Smooth muscle cell (in vitro differentiated cells): ENCODE measurements at regions not wholly inside any gene's neighbourhood (a gene's known extent, or its start where the extent isn't known, plus 50 kb on each side); places are given as distances from the start of the nearest gene placed in this dataset.

Source experiments
- DNase-seq: peaks from one replicate; lab custom pipeline; 2025; ENCODE audit not compliant: unreplicated experiment; lab: John Stamatoyannopoulos, UW
- H2AFZ ChIP-seq: fragments of 200-600 bp; sonication (generic); 2 replicates; pipeline ENCODE4 v1.6.0; 2016; ENCODE audit warnings: antibody characterized with exemption, low read depth, mild to moderate bottlenecking
- H3F3A ChIP-seq: fragments of 200-600 bp; sonication (generic); 2 replicates; pipeline ENCODE4 v1.6.0; 2017; ENCODE audit warnings: antibody characterized with exemption, low read depth
- H3K27ac ChIP-seq: fragments of 200-600 bp; sonication (generic); 2 replicates; pipeline ENCODE4 v1.5.1; 2016; ENCODE audit warnings: low read depth, mild to moderate bottlenecking
- H3K27me3 ChIP-seq: fragments of 200-600 bp; sonication (generic); 2 replicates; pipeline ENCODE4 v1.6.1; 2016; ENCODE audit warnings: low read depth, mild to moderate bottlenecking
- H3K36me3 ChIP-seq: fragments of 200-600 bp; sonication (generic); 2 replicates; pipeline ENCODE4 v1.5.1; 2016; ENCODE audit warnings: low read depth
- H3K4me1 ChIP-seq: fragments of 200-600 bp; sonication (generic); 2 replicates; pipeline ENCODE4 v1.5.1; 2016; ENCODE audit warnings: low read depth
- H3K4me2 ChIP-seq: fragments of 200-600 bp; sonication (generic); 2 replicates; pipeline ENCODE4 v1.6.0; 2016; ENCODE audit warnings: mild to moderate bottlenecking
- H3K4me3 ChIP-seq: fragments of 200-600 bp; sonication (generic); 2 replicates; pipeline ENCODE4 v1.5.1; 2016; ENCODE audit warnings: mild to moderate bottlenecking
- H3K79me2 ChIP-seq: fragments of 200-600 bp; sonication (generic); 2 replicates; pipeline ENCODE4 v1.6.0; 2016; ENCODE audit warnings: low read depth, mild to moderate bottlenecking
- H3K9ac ChIP-seq: fragments of 200-600 bp; sonication (generic); 2 replicates; pipeline ENCODE4 v1.6.0; 2016; ENCODE audit warnings: low read depth
- H3K9me3 ChIP-seq: fragments of 200-600 bp; sonication (generic); replicated peaks from 2 replicates; pipeline ENCODE4 v1.5.1; 2016; ENCODE audit warnings: low read depth
- H4K20me1 ChIP-seq: fragments of 200-600 bp; sonication (generic); 2 replicates; pipeline ENCODE4 v1.6.0; 2016; ENCODE audit warnings: low read depth
- CTCF ChIP-seq: fragments of 200-600 bp; sonication (generic); IDR thresholded peaks from 2 replicates; pipeline ENCODE4 v1.5.1; 2017; ENCODE audit warnings: borderline replicate concordance, mild to moderate bottlenecking, antibody characterized with exemption; ENCODE audit not compliant: insufficient read depth, poor library complexity, severe bottlenecking
- WGBS: methylation state at CpG from one replicate; pipeline ENCODE4 v1.1.7; 2016; ENCODE audit warnings: low lambda C conversion rate; 5-methylcytosine and 5-hydroxymethylcytosine counted together

DNA sequence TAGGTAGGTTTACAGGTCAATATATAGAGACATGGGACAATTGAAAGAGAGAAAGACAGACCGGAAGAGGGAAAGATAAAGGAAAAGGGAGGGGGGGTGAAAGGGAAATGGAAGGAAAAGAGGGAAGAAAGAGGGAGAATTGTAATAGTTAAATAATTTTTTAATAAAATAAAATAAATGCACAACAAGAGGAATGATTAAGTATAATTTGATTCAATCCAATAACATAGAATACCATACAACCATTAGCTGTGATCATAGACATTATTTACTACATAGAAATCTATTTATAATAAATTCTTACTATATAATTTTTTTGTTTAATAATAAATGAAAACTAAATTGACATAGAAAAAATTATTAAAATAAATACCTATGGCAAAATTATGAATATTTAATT, 330.7 kb downstream of the NR4A2 start:
- WGBS: 93% methylated on average over 1 of the region's 1 CpG
- Histone ChIP-seq H4K20me1 (no peaks in the 10 kb centered on the region), H3K4me3 (no peak overlapping the region), H3F3A (no peaks in the 10 kb centered on the region), H3K9me3 (no peaks in the 10 kb centered on the region), H3K36me3 (no peaks in the 10 kb centered on the region), H3K27me3 (no peaks in the 10 kb centered on the region), H3K4me1 (peaks cover 4% of the 10 kb centered on the region), H3K27ac (no peak overlapping the region), H3K4me2 (no peak overlapping the region), H2AFZ (no peak overlapping the region), H3K9ac (no peak overlapping the region), H3K79me2 (no peaks in the 10 kb centered on the region)
- no peak for DNase-seq
- no peak for TF ChIP-seq CTCF

DNA sequence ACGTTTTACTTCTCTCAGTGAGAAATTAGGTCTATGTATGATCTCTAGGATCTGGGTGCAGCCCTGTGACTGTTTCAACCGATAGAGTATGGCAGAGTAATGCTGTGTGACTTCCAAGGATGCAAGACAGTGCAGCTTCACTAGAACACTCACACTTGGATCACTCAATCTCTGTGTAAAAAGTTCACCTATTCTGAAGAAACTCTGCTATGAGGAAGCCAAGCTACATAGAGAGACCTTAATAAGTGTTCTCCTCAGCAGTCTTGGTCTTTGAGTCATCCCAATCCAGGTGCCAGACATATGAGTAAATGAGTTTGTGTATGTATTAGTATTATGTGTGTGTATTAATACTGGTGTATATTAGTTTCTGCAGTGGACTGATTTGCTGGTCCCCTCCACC, 335.0 kb downstream of the NR4A2 start:
- Histone ChIP-seq H3K4me3 (no peak overlapping the region), H3K4me1 (no peaks in the 10 kb centered on the region), H3K27me3 (no peaks in the 10 kb centered on the region), H3F3A (no peaks in the 10 kb centered on the region), H2AFZ (no peak overlapping the region), H3K4me2 (no peak overlapping the region), H3K36me3 (no peaks in the 10 kb centered on the region), H3K9ac (no peak overlapping the region), H3K79me2 (no peaks in the 10 kb centered on the region), H3K9me3 (no peaks in the 10 kb centered on the region), H3K27ac (no peak overlapping the region), H4K20me1 (no peaks in the 10 kb centered on the region)
- 86% methylated on average over 2 of the region's 2 CpGs for WGBS
- no peak for TF ChIP-seq CTCF
- DNase-seq: no peak

- Histone ChIP-seq H3K9me3 (no peaks in the 10 kb centered on the region), H3K27ac (no peak overlapping the region), H3K4me2 (no peak overlapping the region), H3F3A (no peaks in the 10 kb centered on the region), H2AFZ (no peak overlapping the region), H3K27me3 (no peaks in the 10 kb centered on the region), H3K9ac (no peak overlapping the region), H3K36me3 (no peaks in the 10 kb centered on the region), H3K4me3 (no peak overlapping the region), H4K20me1 (no peaks in the 10 kb centered on the region), H3K4me1 (no peaks in the 10 kb centered on the region), H3K79me2 (no peaks in the 10 kb centered on the region)
- no peak for DNase-seq
- no peak for TF ChIP-seq CTCF
- WGBS: 87% methylated on average over 1 of the region's 1 CpG
Observed at GRCh38 chr2:155994315-155994714, 338.2 kb downstream of the NR4A2 start.

DNA sequence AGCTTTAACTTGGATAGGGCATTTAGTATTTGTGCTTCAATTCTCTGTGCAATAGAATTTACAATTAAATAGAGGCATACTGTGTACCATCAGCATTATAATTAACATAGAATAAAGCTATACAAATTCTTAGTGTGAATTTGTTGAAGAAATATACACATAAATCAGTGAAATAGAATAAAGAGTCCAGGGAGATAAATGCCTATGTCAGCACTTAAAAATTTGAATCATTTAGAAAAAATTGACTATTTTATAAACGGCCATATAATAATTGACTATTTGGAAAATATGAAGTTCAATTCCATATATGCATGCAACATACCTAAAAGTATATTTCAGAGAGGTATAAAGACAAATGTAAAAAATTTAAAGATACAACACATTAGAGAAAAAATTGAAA, 348.7 kb downstream of the NR4A2 start:
- 79% methylated on average over 1 of the region's 1 CpG for WGBS
- no peak for DNase-seq
- H3K9ac ChIP-seq: no peak overlapping the region
- no peak overlapping the region for H3K27ac ChIP-seq
- H3K9me3 ChIP-seq: no peaks in the 10 kb centered on the region
- H3K79me2 ChIP-seq: no peaks in the 10 kb centered on the region
- H4K20me1 ChIP-seq: no peaks in the 10 kb centered on the region
- H3K4me2 ChIP-seq: no peak overlapping the region
- no peaks in the 10 kb centered on the region for H3K27me3 ChIP-seq
- H3K4me1 ChIP-seq: no peaks in the 10 kb centered on the region
- no peak overlapping the region for H3K4me3 ChIP-seq
- TF ChIP-seq CTCF: no peak
- H2AFZ ChIP-seq: no peak overlapping the region
- H3F3A ChIP-seq: no peaks in the 10 kb centered on the region
- no peaks in the 10 kb centered on the region for H3K36me3 ChIP-seq
